Fibroblast of the aortic adventitia (primary cell): ENCODE measurements at regions not wholly inside any gene's neighbourhood (a gene's known extent, or its start where the extent isn't known, plus 50 kb on each side); places are given as distances from the start of the nearest gene placed in this dataset.

Experiments used
- DNase-seq: peaks from one replicate; pipeline ENCODE4 v3.0.0-alpha.2; 2010; ENCODE audit warnings: low read depth
- H3K4me3 ChIP-seq: 2 replicates; pipeline ENCODE4 v1.5.1; 2011; ENCODE audit warnings: low read depth, mild to moderate bottlenecking, control low read depth, low read length, moderate library complexity
- TF ChIP-seq, protein P1 (sequence below): IDR thresholded peaks from 2 replicates; pipeline ENCODE4 v1.5.1; 2011; ENCODE audit warnings: mild to moderate bottlenecking, low read length, control low read depth, inconsistent platforms; ENCODE audit not compliant: insufficient read depth

DNA sequence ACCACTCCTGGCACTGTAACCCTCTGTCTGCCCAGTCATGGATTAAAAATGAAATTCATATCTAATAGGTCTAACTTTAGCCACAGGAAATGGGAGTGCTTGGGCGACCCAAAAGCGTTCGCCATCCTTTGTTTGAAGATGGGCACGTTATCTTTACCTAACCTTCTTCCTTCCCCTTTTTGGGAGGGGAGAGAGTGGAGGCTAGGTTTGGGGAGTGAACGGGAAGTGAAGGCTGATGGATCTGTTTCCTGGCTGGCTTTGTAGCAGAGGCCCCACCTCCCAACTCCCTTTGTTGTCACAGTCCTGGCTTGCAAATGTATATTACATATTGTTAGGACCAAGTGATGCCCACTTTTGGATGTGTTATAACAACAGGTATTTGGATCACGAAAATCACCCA lies 98.1 kb upstream of the ARHGEF3 start:
- TF ChIP-seq, protein P1, sequence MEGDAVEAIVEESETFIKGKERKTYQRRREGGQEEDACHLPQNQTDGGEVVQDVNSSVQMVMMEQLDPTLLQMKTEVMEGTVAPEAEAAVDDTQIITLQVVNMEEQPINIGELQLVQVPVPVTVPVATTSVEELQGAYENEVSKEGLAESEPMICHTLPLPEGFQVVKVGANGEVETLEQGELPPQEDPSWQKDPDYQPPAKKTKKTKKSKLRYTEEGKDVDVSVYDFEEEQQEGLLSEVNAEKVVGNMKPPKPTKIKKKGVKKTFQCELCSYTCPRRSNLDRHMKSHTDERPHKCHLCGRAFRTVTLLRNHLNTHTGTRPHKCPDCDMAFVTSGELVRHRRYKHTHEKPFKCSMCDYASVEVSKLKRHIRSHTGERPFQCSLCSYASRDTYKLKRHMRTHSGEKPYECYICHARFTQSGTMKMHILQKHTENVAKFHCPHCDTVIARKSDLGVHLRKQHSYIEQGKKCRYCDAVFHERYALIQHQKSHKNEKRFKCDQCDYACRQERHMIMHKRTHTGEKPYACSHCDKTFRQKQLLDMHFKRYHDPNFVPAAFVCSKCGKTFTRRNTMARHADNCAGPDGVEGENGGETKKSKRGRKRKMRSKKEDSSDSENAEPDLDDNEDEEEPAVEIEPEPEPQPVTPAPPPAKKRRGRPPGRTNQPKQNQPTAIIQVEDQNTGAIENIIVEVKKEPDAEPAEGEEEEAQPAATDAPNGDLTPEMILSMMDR = no peak
- DNase-seq = no peak
- H3K4me3 ChIP-seq = no peak overlapping the region

DNA sequence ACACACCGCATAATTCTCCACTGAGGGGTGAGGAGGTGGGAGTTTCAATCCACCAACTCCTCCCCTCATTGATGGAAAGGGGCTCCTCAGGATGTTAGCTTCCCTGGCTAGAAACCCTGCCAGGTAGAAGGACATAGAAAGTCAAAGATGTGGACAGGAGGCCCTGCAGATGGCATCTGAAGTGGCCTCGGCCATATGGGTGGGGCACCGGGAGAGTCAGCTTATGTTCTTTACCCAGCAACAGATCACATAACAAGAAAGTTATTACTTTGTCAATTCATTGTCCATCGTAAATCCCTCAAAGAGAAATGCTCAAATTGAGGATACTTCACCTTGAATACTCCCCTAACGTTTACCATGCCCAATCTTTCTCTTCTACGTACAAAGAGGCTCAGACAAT lies 97.3 kb upstream of the ARHGEF3 start:
- DNase-seq = no peak
- H3K4me3 ChIP-seq = no peak overlapping the region
- TF ChIP-seq, protein P1 = no peak

- DNase-seq = no peak
- H3K4me3 ChIP-seq = no peak overlapping the region
- TF ChIP-seq, protein P1 = no peak
These were observed 94.6 kb upstream of the ARHGEF3 start for GRCh38 chr3:56896357-56896756.

- peak; percentile 81 for DNase-seq
These were observed 93.2 kb upstream of the ARHGEF3 start for GRCh38 chr3:56894881-56895431.

GRCh38 chr3:56890448-56891091 lies 88.8 kb upstream of the ARHGEF3 start:
- H3K4me3 ChIP-seq = no peak overlapping the region
- TF ChIP-seq, protein P1 = no peak
- DNase-seq = peak; percentile 19

More at GRCh38 chr3:56894881-56895431, 93.2 kb upstream of the ARHGEF3 start:
- TF ChIP-seq, protein P1 = no peak
- no peak overlapping the region for H3K4me3 ChIP-seq

GRCh38 chr3:56889131-56889530 lies 87.4 kb upstream of the ARHGEF3 start:
- H3K4me3 ChIP-seq = no peak overlapping the region
- TF ChIP-seq, protein P1 = no peak
- no peak for DNase-seq
